Endodermal cell (in vitro differentiated cells): ENCODE measurements at regions not wholly inside any gene's neighbourhood (a gene's known extent, or its start where the extent isn't known, plus 50 kb on each side); places are given as distances from the start of the nearest gene placed in this dataset.

Experiments used
- DNase-seq: peaks from one replicate; pipeline ENCODE4 v3.0.0-alpha.2; 2017
- H3K27ac ChIP-seq: 2 replicates; pipeline ENCODE4 v1.5.1; 2013; ENCODE audit warnings: mild to moderate bottlenecking, low read depth, low read length, moderate library complexity
- H3K27me3 ChIP-seq: 2 replicates; pipeline ENCODE4 v1.6.1; 2013; ENCODE audit warnings: mild to moderate bottlenecking, low read length, moderate library complexity; ENCODE audit not compliant: insufficient read depth, control insufficient read depth, poor library complexity, severe bottlenecking
- H3K36me3 ChIP-seq: 2 replicates; pipeline ENCODE4 v1.7.0; 2013; ENCODE audit warnings: mild to moderate bottlenecking, low read length, moderate library complexity; ENCODE audit not compliant: control insufficient read depth, insufficient read depth
- H3K4me1 ChIP-seq: one replicate; pipeline ENCODE4 v1.7.0; 2013; ENCODE audit warnings: low read length; ENCODE audit not compliant: control insufficient read depth, insufficient read depth
- H3K4me3 ChIP-seq: 2 replicates; pipeline ENCODE4 v1.5.1; 2013; ENCODE audit warnings: mild to moderate bottlenecking, low read length, moderate library complexity
- H3K9ac ChIP-seq: 2 replicates; pipeline ENCODE4 v1.6.1; 2013; ENCODE audit warnings: mild to moderate bottlenecking, low read length, moderate library complexity; ENCODE audit not compliant: poor library complexity, severe bottlenecking; ENCODE audit errors: extremely low read depth
- H3K9me3 ChIP-seq: 2 replicates; pipeline ENCODE4 v1.6.1; 2013; ENCODE audit warnings: mild to moderate bottlenecking, low read length, moderate library complexity; ENCODE audit not compliant: control insufficient read depth
- H3K27ac Mint-ChIP-seq: 2 replicates; pipeline ENCODE4 v1.8.0; 2020; ENCODE audit warnings: mixed read lengths
- H3K27me3 Mint-ChIP-seq: 2 replicates; pipeline ENCODE4 v1.8.0; 2021; ENCODE audit warnings: mild to moderate bottlenecking, mixed read lengths; ENCODE audit not compliant: insufficient read depth
- H3K36me3 Mint-ChIP-seq: 2 replicates; pipeline ENCODE4 v1.8.0; 2020; ENCODE audit warnings: low read depth, mixed read lengths
- H3K4me1 Mint-ChIP-seq: 2 replicates; pipeline ENCODE4 v1.8.0; 2020; ENCODE audit warnings: mixed read lengths
- H3K4me3 Mint-ChIP-seq: 2 replicates; pipeline ENCODE4 v1.8.0; 2020; ENCODE audit warnings: mild to moderate bottlenecking, moderate library complexity, mixed read lengths
- H3K9me3 Mint-ChIP-seq: 2 replicates; pipeline ENCODE4 v1.8.0; 2020; ENCODE audit warnings: mild to moderate bottlenecking, mixed read lengths
- WGBS, 2 experiments: methylation state at CpG; one replicate each; pipeline versions ENCODE4 v1.1.5 to v1.1.7; 2013; ENCODE audit warnings: missing lambda C conversion rate in 2 of 2, mixed read lengths in 1 of 2; ENCODE audit not compliant: insufficient coverage in 1 of 2, insufficient read length in 1 of 2; 5-methylcytosine and 5-hydroxymethylcytosine counted together
- TF ChIP-seq, protein P1 (sequence below): fragments of 200-600 bp; sonication (generic); conservative IDR thresholded peaks from 2 replicates; pipeline ENCODE4 v1.5.0; 2021; ENCODE audit warnings: antibody characterized with exemption, mild to moderate bottlenecking

- no peaks in the 10 kb centered on the region for H3K9me3 Mint-ChIP-seq
- no peak overlapping the region for H3K4me3 Mint-ChIP-seq
- H3K36me3 Mint-ChIP-seq: no peaks in the 10 kb centered on the region
- no peak overlapping the region for H3K27ac Mint-ChIP-seq
- Histone ChIP-seq H3K9ac (no peak overlapping the region), H3K9me3 (no peaks in the 10 kb centered on the region), H3K4me3 (no peak overlapping the region), H3K27me3 (no peaks in the 10 kb centered on the region), H3K27ac (no peak overlapping the region), H3K4me1 (peaks cover 15% of the 10 kb centered on the region), H3K36me3 (no peaks in the 10 kb centered on the region)
- H3K27me3 Mint-ChIP-seq: peaks cover 2% of the 10 kb centered on the region
- H3K4me1 Mint-ChIP-seq: peaks cover 20% of the 10 kb centered on the region
- WGBS, 2 experiments: 93% methylated on average over 3 to 8 of the region's 8 CpGs
- TF ChIP-seq, protein P1, sequence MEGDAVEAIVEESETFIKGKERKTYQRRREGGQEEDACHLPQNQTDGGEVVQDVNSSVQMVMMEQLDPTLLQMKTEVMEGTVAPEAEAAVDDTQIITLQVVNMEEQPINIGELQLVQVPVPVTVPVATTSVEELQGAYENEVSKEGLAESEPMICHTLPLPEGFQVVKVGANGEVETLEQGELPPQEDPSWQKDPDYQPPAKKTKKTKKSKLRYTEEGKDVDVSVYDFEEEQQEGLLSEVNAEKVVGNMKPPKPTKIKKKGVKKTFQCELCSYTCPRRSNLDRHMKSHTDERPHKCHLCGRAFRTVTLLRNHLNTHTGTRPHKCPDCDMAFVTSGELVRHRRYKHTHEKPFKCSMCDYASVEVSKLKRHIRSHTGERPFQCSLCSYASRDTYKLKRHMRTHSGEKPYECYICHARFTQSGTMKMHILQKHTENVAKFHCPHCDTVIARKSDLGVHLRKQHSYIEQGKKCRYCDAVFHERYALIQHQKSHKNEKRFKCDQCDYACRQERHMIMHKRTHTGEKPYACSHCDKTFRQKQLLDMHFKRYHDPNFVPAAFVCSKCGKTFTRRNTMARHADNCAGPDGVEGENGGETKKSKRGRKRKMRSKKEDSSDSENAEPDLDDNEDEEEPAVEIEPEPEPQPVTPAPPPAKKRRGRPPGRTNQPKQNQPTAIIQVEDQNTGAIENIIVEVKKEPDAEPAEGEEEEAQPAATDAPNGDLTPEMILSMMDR: no peak
- DNase-seq: no peak
Observed at GRCh38 chr10:78455236-78455635, 421.6 kb downstream of the RPS24 start.

DNA sequence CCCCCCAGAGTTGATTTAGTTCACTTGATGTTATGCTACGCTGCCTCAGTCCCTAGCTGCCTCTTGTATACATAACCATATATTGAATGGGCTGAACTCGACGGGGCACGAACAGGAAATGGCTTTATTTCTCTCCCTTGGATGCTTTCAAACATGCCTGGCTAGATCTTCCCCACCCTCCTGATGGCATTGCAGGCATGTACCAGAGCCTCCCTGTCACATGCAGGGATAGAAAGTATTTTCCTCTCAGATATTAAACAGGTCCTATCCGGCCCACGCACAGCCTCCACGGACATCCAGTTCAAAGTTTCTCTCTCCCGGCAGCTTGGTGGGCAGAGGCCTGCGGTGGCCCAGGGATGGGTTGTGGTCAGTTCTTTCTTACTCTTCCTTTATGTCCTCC lies 422.1 kb downstream of the RPS24 start:
- no peak for DNase-seq
- no peaks in the 10 kb centered on the region for H3K36me3 Mint-ChIP-seq
- H3K36me3 ChIP-seq: no peaks in the 10 kb centered on the region
- H3K4me3 Mint-ChIP-seq: no peak overlapping the region
- no peak overlapping the region for H3K27ac ChIP-seq
- peaks cover 12% of the 10 kb centered on the region for H3K4me1 ChIP-seq
- peaks cover 2% of the 10 kb centered on the region for H3K27me3 Mint-ChIP-seq
- 82 to 86% methylated on average over 7 to 9 of the region's 9 CpGs for WGBS, 2 experiments
- H3K27me3 ChIP-seq: no peaks in the 10 kb centered on the region
- H3K4me3 ChIP-seq: no peak overlapping the region
- no peaks in the 10 kb centered on the region for H3K9me3 Mint-ChIP-seq
- no peak overlapping the region for H3K27ac Mint-ChIP-seq
- TF ChIP-seq, protein P1: no peak
- H3K9me3 ChIP-seq: no peaks in the 10 kb centered on the region
- no peak overlapping the region for H3K9ac ChIP-seq
- H3K4me1 Mint-ChIP-seq: peaks cover 17% of the 10 kb centered on the region

DNA sequence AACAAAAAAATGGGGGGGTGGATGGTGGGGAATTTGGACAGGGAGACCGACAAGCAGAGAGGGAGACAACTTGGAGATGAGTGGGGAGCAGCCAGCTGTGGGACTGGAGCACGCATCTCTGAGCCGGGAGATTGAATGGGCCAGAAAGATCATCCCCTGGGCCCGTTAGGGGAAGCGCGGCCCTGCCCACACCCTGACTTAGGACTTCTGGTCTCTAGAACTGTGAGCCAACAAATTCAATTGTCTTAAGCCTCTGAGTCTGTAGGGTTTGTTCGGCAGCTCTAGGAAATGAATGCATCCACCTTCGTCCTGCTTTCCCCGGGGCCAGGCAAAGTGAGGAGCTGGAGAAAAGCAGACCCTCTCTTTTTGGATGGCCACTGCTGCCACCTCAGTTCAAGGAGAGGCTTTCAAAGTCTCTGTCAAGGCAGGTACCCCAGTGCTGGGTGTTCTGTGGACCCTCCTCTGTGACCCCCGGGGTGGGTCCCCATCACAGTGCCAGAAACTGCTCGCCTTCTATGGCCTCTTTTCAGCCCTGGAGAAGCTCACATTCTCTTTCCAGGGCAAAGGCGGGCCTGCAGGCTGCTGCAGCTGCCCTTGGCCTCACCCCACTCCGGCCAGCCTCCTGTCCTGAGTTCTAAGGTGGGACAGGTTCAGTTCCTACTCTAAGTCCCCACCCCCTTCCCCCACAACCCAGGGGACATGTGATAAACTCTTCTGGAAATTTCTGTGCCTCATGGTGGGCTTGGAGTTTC lies 423.2 kb downstream of the RPS24 start:
- H3K27me3 Mint-ChIP-seq: peaks cover 3% of the 10 kb centered on the region

More for the DNA sequence above, 423.2 kb downstream of the RPS24 start:
- H3K4me1 ChIP-seq: peaks cover 4% of the 10 kb centered on the region
- H3K4me1 Mint-ChIP-seq: peaks cover 12% of the 10 kb centered on the region
- no peak overlapping the region for H3K9ac ChIP-seq
- no peak overlapping the region for H3K4me3 Mint-ChIP-seq
- no peak overlapping the region for H3K4me3 ChIP-seq
- no peak for DNase-seq
- H3K9me3 Mint-ChIP-seq: no peaks in the 10 kb centered on the region
- H3K27ac Mint-ChIP-seq: no peak overlapping the region
- H3K27me3 ChIP-seq: no peaks in the 10 kb centered on the region
- no peaks in the 10 kb centered on the region for H3K36me3 Mint-ChIP-seq
- H3K9me3 ChIP-seq: no peaks in the 10 kb centered on the region
- no peaks in the 10 kb centered on the region for H3K36me3 ChIP-seq
- WGBS, 2 experiments: 91 to 97% methylated on average over 7 to 13 of the region's 13 CpGs
- H3K27ac ChIP-seq: no peak overlapping the region
- TF ChIP-seq, protein P1: no peak
